ENCODE measurements at regions not wholly inside any gene's neighbourhood (a gene's known extent, or its start where the extent isn't known, plus 50 kb on each side); places are given as distances from the start of the nearest gene placed in this dataset.
"Not testable (repeated sequence)": the region's sequence is repeated elsewhere in the genome, so short reads cannot be mapped to it uniquely, and the experiment has no call there.

DNA sequence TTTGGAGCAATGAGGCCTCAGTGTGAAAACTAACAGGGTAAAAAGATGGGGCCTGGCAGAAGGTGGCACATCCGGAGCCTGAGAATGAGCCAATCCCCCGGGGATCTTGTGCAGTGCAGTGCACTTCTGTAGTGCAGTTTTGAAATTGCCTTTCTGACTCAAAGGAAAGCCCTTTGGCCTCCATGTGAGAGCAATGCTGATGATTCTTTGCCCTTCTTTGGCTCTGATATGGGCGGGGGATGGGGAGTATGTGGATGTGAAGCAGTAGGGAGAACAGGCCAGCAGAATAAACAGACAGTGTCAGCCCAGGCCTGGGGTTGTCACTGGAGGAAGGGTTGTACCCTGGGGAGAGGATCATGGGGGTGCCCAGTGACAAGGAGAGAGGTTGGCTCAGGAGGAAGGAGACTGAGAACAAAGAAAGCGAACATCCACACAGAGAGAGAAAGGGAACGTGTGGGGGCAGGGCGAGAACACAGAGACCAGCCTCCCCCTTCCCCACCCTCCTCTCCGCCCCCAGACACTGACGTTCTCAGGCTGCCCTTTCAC, 351.2 kb downstream of the CDC5L start:
- Mint-ChIP-seq H3K9me3 (no peaks in the 10 kb centered on the region), H3K27ac (no peak overlapping the region), H3K4me3 (no peak overlapping the region), H3K36me3 (ENCODE audit: low read depth) (no peaks in the 10 kb centered on the region), H3K27me3 (no peaks in the 10 kb centered on the region), H3K4me1 (peaks cover 3% of the 10 kb centered on the region)
- ChIA-PET CTCF (no interaction called here), POLR2A (no interaction called here)
- no peak for DNase-seq

DNA sequence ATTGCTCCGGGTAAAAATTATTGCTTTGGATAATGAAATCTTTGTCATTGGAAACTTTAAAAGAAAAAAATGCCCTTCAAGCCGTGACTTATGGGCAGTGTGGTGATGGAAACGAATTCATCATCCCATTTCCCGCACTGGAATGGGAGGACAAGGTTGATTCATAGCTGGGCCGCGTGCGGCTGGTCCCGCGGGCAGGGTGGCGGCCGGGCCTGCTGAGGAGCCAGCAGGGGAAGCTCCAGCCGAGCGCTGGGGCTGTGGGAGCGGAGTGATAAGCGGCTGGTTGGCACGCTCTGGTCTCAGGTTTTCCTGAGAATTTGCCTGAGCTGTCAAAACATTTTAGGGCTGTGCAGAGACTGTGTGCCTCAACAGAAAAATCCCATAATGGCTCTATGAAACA, 351.7 kb downstream of the CDC5L start:
- H3K27ac Mint-ChIP-seq, result no peak overlapping the region
- no peaks in the 10 kb centered on the region for H3K9me3 Mint-ChIP-seq
- no peak for DNase-seq
- POLR2A ChIA-PET, result no interaction called here
- peaks cover 3% of the 10 kb centered on the region for H3K4me1 Mint-ChIP-seq
- CTCF ChIA-PET, result interaction anchor here (0.5 kb wide), 1 partner anchor 1327 kb away, joined by 3 read pairs; no protein-coding TSS in a partner anchor
- no peaks in the 10 kb centered on the region for H3K36me3 Mint-ChIP-seq (ENCODE audit: low read depth)
- H3K4me3 Mint-ChIP-seq, result no peak overlapping the region
- H3K27me3 Mint-ChIP-seq, result no peaks in the 10 kb centered on the region

DNA sequence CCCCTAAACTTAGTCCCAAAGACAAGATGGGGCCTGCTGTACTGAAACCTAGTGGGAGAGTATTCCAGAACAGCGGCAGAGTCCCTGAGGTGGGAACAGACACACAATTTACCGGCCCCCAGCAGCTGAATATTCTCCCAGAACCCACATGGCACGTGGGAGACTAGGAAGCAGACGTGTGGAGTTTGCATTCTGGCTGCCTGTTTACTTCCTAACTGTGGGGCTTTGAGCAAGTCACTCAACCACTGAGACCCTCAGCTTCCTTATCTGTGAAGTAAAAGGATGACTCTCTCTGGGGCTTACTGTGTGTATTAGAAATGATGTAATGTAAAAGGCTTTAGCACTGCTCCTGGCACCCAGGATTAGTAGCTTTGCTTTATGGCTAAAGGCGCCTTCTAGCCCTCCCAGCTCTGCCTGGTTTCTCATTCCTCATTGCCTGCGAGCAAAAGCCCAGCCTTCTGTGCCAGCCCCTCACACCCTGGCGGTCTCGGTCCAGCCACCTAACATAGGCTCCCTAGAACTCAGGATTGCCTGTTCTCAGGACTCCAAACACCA, 353.1 kb downstream of the CDC5L start:
- no peak overlapping the region for H3K4me3 Mint-ChIP-seq
- H3K9me3 Mint-ChIP-seq, result peaks cover 4% of the 10 kb centered on the region
- no peak overlapping the region for H3K27ac Mint-ChIP-seq
- H3K4me1 Mint-ChIP-seq, result no peaks in the 10 kb centered on the region
- H3K36me3 Mint-ChIP-seq (ENCODE audit: low read depth), result no peaks in the 10 kb centered on the region
- no peaks in the 10 kb centered on the region for H3K27me3 Mint-ChIP-seq
- ChIA-PET POLR2A (no interaction called here), CTCF (no interaction called here)
- DNase-seq, result no peak

DNA sequence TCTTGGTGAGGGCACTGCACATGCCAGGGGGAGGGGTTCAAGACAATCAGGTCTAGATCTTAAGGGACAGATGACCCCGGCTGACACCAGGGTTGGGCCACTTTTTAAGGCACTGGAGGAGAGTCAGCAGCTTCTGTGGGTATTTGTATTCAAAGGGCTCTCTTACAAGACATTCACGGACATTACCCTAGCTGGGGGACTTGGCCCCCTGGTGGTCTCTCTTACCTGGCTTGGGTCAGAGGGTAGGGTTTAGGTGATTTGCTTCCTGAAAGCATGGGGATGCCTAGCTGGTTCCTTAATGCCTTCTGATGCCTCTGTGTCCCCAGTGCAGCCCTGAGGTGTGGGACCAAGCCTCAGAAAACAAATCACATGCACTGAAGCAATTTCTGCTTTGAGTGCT, 354.7 kb downstream of the CDC5L start:
- DNase-seq, result no peak
- Mint-ChIP-seq H3K36me3 (ENCODE audit: low read depth) (no peaks in the 10 kb centered on the region), H3K4me1 (no peaks in the 10 kb centered on the region), H3K27me3 (no peaks in the 10 kb centered on the region), H3K9me3 (peaks cover 4% of the 10 kb centered on the region), H3K27ac (no peak overlapping the region), H3K4me3 (no peak overlapping the region)
- ChIA-PET CTCF (no interaction called here), POLR2A (interaction anchor here (1.5 kb wide), 1 partner anchor 16 kb away, joined by 3 read pairs; no protein-coding TSS in a partner anchor)

DNA sequence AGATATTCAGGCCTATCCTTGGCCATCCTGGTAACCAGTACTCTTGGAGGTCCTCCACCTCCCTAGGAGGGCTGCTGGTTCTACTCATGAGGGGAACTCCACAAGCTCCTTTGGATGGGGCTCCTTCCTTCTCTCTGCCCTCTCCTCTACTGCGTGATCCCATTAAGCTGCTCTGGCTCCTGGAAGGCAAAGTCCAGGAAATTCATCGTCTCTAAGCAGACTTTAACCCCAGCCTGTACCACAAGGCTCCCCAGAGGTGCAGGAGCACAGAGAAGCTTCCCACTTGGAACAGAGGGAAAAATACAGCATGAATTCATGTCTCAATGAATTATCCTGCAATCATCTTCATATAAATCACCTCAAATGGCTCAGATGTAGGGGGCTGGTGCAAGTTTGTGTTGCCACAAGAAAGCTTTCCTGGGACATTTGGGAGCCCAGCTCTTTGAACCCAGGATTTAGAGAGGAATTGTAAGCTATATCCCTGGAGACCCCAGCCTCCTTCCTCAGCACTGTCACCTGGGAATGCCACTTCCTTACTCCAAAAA, 355.4 kb downstream of the CDC5L start:
- CTCF ChIA-PET, result no interaction called here
- POLR2A ChIA-PET, result interaction anchor here (1.5 kb wide), 1 partner anchor 16 kb away, joined by 3 read pairs; no protein-coding TSS in a partner anchor

DNA sequence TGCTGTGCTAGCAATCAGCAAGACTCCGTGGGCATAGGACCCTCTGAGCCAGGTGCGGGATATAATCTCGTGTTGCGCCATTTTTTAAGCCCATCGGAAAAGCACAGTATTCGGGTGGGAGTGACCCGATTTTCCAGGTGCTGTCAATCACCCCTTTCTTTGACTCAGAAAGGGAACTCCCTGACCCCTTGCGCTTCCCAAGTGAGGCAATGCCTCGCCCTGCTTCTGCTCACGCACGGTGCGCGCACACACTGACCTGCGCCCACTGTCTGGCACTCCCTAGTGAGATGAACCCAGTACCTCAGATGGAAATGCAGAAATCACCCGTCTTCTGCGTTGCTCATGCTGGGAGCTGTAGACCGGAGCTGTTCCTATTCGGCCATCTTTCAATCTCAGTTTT, 372.6 kb downstream of the CDC5L start:
- H3K4me1 Mint-ChIP-seq; POLR2A ChIA-PET; H3K27ac Mint-ChIP-seq; H3K4me3 Mint-ChIP-seq; H3K36me3 Mint-ChIP-seq (ENCODE audit: low read depth); DNase-seq; H3K27me3 Mint-ChIP-seq; CTCF ChIA-PET: not testable (repeated sequence)
- peaks cover 15% of the 10 kb centered on the region for H3K9me3 Mint-ChIP-seq

More for the DNA sequence above, 355.4 kb downstream of the CDC5L start:
- H3K36me3 Mint-ChIP-seq (ENCODE audit: low read depth), result no peaks in the 10 kb centered on the region
- no peak overlapping the region for H3K4me3 Mint-ChIP-seq
- H3K27ac Mint-ChIP-seq, result no peak overlapping the region
- no peaks in the 10 kb centered on the region for H3K4me1 Mint-ChIP-seq
- H3K27me3 Mint-ChIP-seq, result no peaks in the 10 kb centered on the region
- peaks cover 4% of the 10 kb centered on the region for H3K9me3 Mint-ChIP-seq
- no peak for DNase-seq

DNA sequence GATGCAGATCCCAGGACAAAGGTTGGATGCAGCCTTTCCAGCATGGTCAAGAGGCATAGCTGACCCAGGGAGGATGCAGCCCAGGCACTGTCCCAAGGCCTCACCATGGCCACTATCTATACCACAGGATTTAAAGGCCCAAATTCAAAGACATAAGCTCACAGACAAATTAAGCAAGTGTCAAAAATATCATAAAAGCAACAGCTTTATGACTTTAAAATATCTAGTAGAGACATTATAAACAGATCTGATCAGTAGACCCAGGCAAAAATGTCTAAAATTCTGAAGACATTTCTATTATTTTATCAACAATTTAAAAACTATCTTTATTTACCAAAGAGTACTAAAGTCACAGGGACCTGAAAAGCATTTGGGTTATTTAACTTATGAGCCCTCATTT, 373.5 kb downstream of the CDC5L start:
- Mint-ChIP-seq H3K4me1 (no peaks in the 10 kb centered on the region), H3K36me3 (ENCODE audit: low read depth) (peaks cover 4% of the 10 kb centered on the region), H3K4me3 (no peak overlapping the region), H3K27ac (no peak overlapping the region), H3K9me3 (peaks cover 15% of the 10 kb centered on the region), H3K27me3 (no peaks in the 10 kb centered on the region)
- DNase-seq, result no peak
- ChIA-PET POLR2A (no interaction called here), CTCF (no interaction called here)

DNA sequence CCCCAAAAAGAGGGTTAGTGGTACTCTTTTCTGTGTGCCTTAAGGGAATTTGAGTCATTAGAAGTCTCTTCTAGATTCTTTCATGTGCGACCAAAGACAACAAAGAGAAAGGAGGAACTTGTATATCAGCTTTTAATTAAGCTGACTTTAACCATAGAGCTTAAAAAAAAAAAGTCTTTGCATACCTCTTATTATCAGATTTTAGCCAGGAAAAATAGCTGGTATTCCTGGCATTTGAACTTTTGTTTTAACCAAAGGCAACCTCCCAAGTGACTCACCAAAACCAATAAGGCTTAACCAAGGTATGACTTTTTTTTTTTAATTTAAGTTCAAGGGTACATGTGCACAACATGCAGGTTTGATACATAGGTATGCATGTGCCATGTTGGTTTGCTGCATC, 375.0 kb downstream of the CDC5L start:
- Mint-ChIP-seq H3K9me3 (peaks cover 15% of the 10 kb centered on the region), H3K27me3 (no peaks in the 10 kb centered on the region), H3K4me3 (no peak overlapping the region), H3K4me1 (no peaks in the 10 kb centered on the region), H3K36me3 (ENCODE audit: low read depth) (peaks cover 9% of the 10 kb centered on the region), H3K27ac (no peak overlapping the region)
- ChIA-PET POLR2A (no interaction called here), CTCF (no interaction called here)
- no peak for DNase-seq

DNA sequence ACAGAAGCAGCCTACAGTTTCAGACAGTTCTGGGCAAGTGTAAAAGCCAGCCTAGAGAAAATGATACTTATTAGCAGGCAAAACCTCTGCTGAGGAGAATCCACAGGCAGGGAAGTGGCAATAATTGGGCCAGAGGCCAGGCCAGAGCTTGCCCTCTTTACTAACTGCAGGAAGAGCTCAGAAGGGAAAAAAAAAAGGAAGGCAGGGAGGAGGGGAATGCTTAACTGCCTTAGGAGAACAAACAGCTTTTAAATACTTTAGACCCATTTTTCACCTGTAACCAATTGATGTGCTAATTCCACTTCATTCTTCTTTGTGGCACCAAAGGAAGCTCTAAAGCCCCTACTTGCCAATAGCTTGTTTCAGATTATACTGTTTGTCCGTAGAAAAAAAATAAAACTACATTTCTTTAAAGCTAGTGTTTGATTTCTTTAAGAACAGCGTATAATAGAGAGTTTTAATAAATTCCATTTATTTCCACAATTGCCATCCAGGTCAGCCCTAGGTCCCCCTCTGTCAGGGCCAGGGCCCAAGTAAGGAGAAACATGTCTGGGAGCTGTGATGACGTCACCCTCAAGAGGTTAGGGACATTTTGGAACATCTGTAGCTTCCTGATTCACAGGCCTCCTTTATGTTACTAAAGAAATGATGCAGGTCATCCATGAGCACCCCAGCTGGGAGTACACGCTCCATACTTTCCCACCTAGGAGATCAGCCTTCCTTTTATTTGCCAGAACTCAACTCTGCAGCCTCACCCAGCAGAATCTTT, 384.3 kb downstream of the CDC5L start:
- no peaks in the 10 kb centered on the region for H3K27me3 Mint-ChIP-seq
- H3K4me3 Mint-ChIP-seq, result no peak overlapping the region
- H3K4me1 Mint-ChIP-seq, result peaks cover 3% of the 10 kb centered on the region
- ChIA-PET POLR2A (no interaction called here), CTCF (no interaction called here)
- no peak overlapping the region for H3K27ac Mint-ChIP-seq
- no peaks in the 10 kb centered on the region for H3K36me3 Mint-ChIP-seq (ENCODE audit: low read depth)
- H3K9me3 Mint-ChIP-seq, result peaks cover 11% of the 10 kb centered on the region
- no peak for DNase-seq

DNA sequence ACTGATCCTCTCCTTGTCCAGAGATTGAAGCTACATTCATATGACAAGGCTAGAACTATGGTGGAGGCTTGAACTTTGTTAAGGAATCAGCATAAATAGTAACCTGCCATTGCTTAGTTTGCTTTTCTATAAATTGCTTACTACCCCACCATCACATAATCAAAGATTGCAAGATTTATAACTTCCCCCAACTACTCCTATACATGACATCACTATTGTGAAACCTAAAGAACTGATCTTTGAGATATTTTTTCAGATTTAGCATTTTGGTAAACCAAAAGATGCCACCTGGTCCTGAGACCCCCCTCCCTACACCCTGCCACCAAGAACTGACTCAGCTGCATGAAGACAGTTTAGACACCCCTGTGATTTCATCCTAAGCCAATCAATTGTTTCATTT, 385.3 kb downstream of the CDC5L start:
- Mint-ChIP-seq H3K9me3 (peaks cover 11% of the 10 kb centered on the region), H3K36me3 (ENCODE audit: low read depth) (no peaks in the 10 kb centered on the region), H3K4me1 (peaks cover 3% of the 10 kb centered on the region), H3K27me3 (no peaks in the 10 kb centered on the region), H3K4me3 (no peak overlapping the region), H3K27ac (no peak overlapping the region)
- no peak for DNase-seq
- CTCF ChIA-PET, result no interaction called here
- POLR2A ChIA-PET, result no interaction called here

DNA sequence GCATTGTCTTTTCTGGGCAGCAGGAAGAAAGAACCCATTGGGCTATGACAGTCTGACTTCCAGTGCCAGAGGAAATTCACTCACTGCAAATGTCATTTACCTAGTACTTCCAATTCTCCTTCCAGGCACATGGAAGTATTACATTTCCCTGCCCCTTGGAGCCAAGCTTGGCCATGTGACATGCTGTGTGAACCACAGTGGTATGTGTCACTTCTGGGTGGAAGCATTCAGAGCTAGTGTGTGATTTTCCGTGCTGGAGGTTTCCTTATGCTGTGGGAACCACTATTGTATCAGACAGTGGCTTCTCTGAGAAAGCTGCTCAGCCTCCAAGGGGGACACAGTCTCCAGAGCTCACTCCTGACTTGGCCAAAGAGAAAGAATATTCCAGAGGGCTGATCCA, 387.6 kb downstream of the CDC5L start:
- H3K27me3 Mint-ChIP-seq, result no peaks in the 10 kb centered on the region
- H3K27ac Mint-ChIP-seq, result no peak overlapping the region
- DNase-seq, result no peak
- no peak overlapping the region for H3K4me3 Mint-ChIP-seq
- H3K4me1 Mint-ChIP-seq, result peaks cover 3% of the 10 kb centered on the region
- no peaks in the 10 kb centered on the region for H3K36me3 Mint-ChIP-seq (ENCODE audit: low read depth)
- ChIA-PET CTCF (no interaction called here), POLR2A (no interaction called here)
- H3K9me3 Mint-ChIP-seq, result peaks cover 11% of the 10 kb centered on the region

DNA sequence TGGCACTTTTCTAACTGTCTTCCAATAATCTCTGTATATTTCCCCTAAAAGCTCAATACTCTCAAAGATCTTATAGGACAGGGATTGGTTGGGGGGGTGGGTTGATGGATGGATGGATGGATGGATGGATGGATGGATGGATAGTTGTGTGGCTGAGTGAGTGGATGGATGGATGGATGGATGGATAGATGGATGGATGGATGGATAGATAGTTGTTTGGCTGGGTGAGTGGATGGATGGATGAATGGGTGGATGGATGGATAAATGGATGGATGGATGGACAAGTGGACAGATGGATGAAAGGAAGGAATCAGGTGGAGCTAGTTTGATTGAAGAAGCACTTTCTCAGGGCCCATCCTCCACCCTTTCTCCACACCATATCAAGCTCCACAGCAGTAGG, 388.8 kb downstream of the CDC5L start:
- Mint-ChIP-seq H3K4me3 (no peak overlapping the region), H3K27ac (no peak overlapping the region), H3K9me3 (peaks cover 11% of the 10 kb centered on the region), H3K27me3 (no peaks in the 10 kb centered on the region), H3K4me1 (no peaks in the 10 kb centered on the region), H3K36me3 (ENCODE audit: low read depth) (no peaks in the 10 kb centered on the region)
- POLR2A ChIA-PET, result no interaction called here
- CTCF ChIA-PET, result no interaction called here
- DNase-seq, result no peak

DNA sequence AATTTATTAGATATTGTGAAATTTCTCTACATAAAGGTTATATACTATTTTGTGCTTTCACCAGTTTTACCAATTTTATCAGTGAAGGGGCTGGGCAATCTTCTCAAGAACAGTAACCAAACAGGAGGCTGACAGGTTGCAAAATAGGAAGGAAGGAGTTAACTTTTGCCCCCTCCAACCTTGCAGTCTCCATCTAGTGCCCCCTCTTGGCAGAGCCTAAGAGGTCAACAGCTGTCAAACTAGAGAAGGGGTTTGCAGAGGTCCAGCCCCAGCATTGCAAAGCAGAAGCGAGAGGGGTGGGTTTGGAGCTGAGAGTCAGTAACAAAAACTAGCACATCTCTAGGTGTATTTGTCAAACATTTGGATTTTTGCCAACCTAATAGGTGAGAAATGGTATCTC, 391.0 kb downstream of the CDC5L start:
- no peak for DNase-seq
- H3K27me3 Mint-ChIP-seq, result no peaks in the 10 kb centered on the region
- CTCF ChIA-PET, result no interaction called here
- POLR2A ChIA-PET, result no interaction called here
- H3K27ac Mint-ChIP-seq, result no peak overlapping the region
- H3K36me3 Mint-ChIP-seq (ENCODE audit: low read depth), result peaks cover 3% of the 10 kb centered on the region
- H3K9me3 Mint-ChIP-seq, result peaks cover 14% of the 10 kb centered on the region
- no peaks in the 10 kb centered on the region for H3K4me1 Mint-ChIP-seq
- H3K4me3 Mint-ChIP-seq, result no peak overlapping the region

All from activated CD4-positive, alpha-beta memory T cell treated with anti-CD3 and anti-CD28 coated beads, Interleukin-2, amount 10 ng/mL, durations not matched to agents 7 days and 5 days (primary cell).